PC-3 (cell line): ENCODE measurements at regions not wholly inside any gene's neighbourhood (a gene's known extent, or its start where the extent isn't known, plus 50 kb on each side); places are given as distances from the start of the nearest gene placed in this dataset.

Experiments
- EZH2phosphoT487 ChIP-seq: fragments of 300-600 bp; sonication (generic); IDR thresholded peaks from 2 replicates; pipeline ENCODE4 v1.6.1; 2018; ENCODE audit warnings: mild to moderate bottlenecking, antibody characterized with exemption, low read length, borderline replicate concordance
- TF ChIP-seq, protein P1 (sequence below): fragments of 300-600 bp; sonication (generic); conservative IDR thresholded peaks from 2 replicates; pipeline ENCODE4 v1.5.1; 2017; ENCODE audit warnings: antibody characterized with exemption, low read depth, mild to moderate bottlenecking, low read length

DNA sequence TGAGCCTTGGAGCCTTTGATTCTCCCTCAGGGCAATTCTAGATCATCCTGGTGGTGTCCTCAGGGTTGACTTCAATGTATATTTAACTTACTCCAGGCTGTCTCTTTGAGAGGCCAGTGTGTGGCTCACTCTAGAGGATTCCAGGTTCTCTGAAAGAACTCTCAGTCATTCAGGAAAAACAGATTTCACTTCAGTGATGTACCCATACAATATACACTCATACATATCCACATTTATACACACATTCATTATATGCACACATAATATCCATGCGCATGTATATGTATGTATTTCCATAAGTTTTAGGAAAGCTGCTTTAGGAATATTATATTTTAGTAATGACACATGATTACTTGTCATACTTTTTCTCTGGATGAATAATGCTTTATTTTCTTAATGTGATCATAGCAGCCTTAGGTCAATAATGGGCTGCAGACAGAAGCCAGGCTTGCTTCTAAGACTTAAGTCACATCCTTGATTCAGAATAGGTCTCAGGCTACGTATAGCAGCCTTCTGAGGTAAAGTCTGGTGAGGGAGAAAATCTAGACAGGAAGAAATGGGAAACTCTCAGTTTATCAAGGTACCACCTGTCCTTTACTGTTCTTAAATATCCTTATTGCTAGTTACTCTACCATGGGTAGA is 397.0 kb downstream of the GPAT3 start:
- TF ChIP-seq, protein P1, sequence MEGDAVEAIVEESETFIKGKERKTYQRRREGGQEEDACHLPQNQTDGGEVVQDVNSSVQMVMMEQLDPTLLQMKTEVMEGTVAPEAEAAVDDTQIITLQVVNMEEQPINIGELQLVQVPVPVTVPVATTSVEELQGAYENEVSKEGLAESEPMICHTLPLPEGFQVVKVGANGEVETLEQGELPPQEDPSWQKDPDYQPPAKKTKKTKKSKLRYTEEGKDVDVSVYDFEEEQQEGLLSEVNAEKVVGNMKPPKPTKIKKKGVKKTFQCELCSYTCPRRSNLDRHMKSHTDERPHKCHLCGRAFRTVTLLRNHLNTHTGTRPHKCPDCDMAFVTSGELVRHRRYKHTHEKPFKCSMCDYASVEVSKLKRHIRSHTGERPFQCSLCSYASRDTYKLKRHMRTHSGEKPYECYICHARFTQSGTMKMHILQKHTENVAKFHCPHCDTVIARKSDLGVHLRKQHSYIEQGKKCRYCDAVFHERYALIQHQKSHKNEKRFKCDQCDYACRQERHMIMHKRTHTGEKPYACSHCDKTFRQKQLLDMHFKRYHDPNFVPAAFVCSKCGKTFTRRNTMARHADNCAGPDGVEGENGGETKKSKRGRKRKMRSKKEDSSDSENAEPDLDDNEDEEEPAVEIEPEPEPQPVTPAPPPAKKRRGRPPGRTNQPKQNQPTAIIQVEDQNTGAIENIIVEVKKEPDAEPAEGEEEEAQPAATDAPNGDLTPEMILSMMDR: no peak
- no peak for TF ChIP-seq EZH2phosphoT487
